HepG2 (cell line): ENCODE measurements at regions not wholly inside any gene's neighbourhood (a gene's known extent, or its start where the extent isn't known, plus 50 kb on each side); places are given as distances from the start of the nearest gene placed in this dataset.

Experiments used
- ATAC-seq: fragments of 200-7000 bp; cut with Tn5 transposase; 3 replicates; pipeline ENCODE4 v1.9.1; 2020; ENCODE audit warnings: mild to moderate bottlenecking, moderate library complexity
- BruUV-seq: library from RNA; stranded (reverse); fragments of 400-500 nt; replicated peaks from 2 replicates; lab custom pipeline; 2021; lab: Mats Ljungman, UMichigan
- CTCF ChIA-PET: fragments of 300-600 bp; formaldehyde crosslinking; extraction: SDS; loops from one replicate; lab custom pipeline; 2021; ENCODE audit warnings: low total read pairs, inconsistent platforms, low intra/inter-chr PET ratio; lab: Yijun Ruan, JAX
- POLR2A ChIA-PET: fragments of 350-600 bp; sonication (Branson Sonifier 250); formaldehyde crosslinking; loops from one replicate; lab custom pipeline; 2020; ENCODE audit warnings: antibody characterized with exemption, inconsistent platforms; lab: Yijun Ruan, JAX
- DNase-seq: peaks from one replicate; pipeline ENCODE4 v3.0.0-alpha.2; 2015; ENCODE audit warnings: low spot score
- FAIRE-seq: peaks from 3 replicates; lab custom pipeline; 2011; peaks lifted over from hg19 to GRCh38; lab: Jason Lieb, UNC
- H2AFZ ChIP-seq: one replicate; pipeline ENCODE4 v1.6.1; 2011; ENCODE audit warnings: low read length, inconsistent platforms
- H3K27ac ChIP-seq: fragments of 300-600 bp; 3 replicates; pipeline ENCODE4 v1.8.0; 2011; ENCODE audit warnings: mixed run types, mild to moderate bottlenecking, mixed read lengths, low read length, inconsistent platforms; ENCODE audit not compliant: insufficient read depth; ENCODE audit errors: extremely low read length
- H3K27me3 ChIP-seq, 2 experiments: fragments of 200-600 bp in 1 of 2; 2 replicates in 1 of 2; 3 replicates in 1 of 2; pipeline versions ENCODE4 v1.6.0 to v1.8.0; 2011; ENCODE audit warnings: low read length in 2 of 2, mild to moderate bottlenecking in 2 of 2, moderate library complexity in 2 of 2, inconsistent platforms in 1 of 2; ENCODE audit not compliant: insufficient read depth in 2 of 2, control insufficient read depth in 1 of 2
- H3K36me3 ChIP-seq, 2 experiments: fragments of 200-600 bp in 1 of 2; replicated peaks in 1 of 2; 2 replicates in 1 of 2; 3 replicates in 1 of 2; pipeline versions ENCODE4 v1.5.1 to v1.8.0; 2011; ENCODE audit warnings: low read length in 2 of 2, inconsistent platforms in 1 of 2; ENCODE audit not compliant: insufficient read depth in 2 of 2, control insufficient read depth in 1 of 2
- H3K4me1 ChIP-seq: 2 replicates; pipeline ENCODE4 v1.5.1; 2012; ENCODE audit warnings: low read length, inconsistent platforms; ENCODE audit not compliant: insufficient read depth
- H3K4me2 ChIP-seq: 2 replicates; pipeline ENCODE4 v1.6.0; 2011; ENCODE audit warnings: low read depth, low read length, inconsistent platforms
- H3K4me3 ChIP-seq, 3 experiments: fragments of 200-600 bp in 1 of 3; sonication (generic), shearing (Covaris generic) in 1 of 3; replicated peaks in 1 of 3; 2 replicates each; pipeline ENCODE4 v1.5.1; 2011 to 2016; ENCODE audit warnings: low read length in 3 of 3, inconsistent platforms in 2 of 3, low read depth in 2 of 3, mild to moderate bottlenecking in 2 of 3, control low read depth in 1 of 3, mixed read lengths in 1 of 3; ENCODE audit not compliant: insufficient read depth in 1 of 3
- H3K79me2 ChIP-seq: one replicate; pipeline ENCODE4 v1.6.1; 2011; ENCODE audit warnings: low read length, inconsistent platforms; ENCODE audit not compliant: insufficient read depth
- H3K9ac ChIP-seq: 2 replicates; pipeline ENCODE4 v1.6.0; 2011; ENCODE audit warnings: mild to moderate bottlenecking, low read depth, low read length, inconsistent platforms; ENCODE audit not compliant: insufficient read depth
- H3K9me3 ChIP-seq: 2 replicates; pipeline ENCODE4 v1.5.1; 2012; ENCODE audit warnings: mild to moderate bottlenecking, low read length
- H4K20me1 ChIP-seq: 2 replicates; pipeline ENCODE4 v1.6.0; 2011; ENCODE audit warnings: inconsistent platforms, mild to moderate bottlenecking, low read length, moderate library complexity; ENCODE audit not compliant: insufficient read depth
- AGO2 ChIP-seq: fragments of 200-400 bp; formaldehyde crosslinking; optimal IDR thresholded peaks from 2 replicates; pipeline ENCODE3; 2017; ENCODE audit warnings: mild to moderate bottlenecking, low read depth, low read length, moderate library complexity
- CBX2 ChIP-seq, 2 experiments: fragments of 200-600 bp in 1 of 2; sonication (generic); formaldehyde crosslinking in 1 of 2; IDR thresholded peaks; 2 replicates each; pipeline versions ENCODE4 v1.7.0 to v1.8.1; 2018 to 2022; ENCODE audit warnings: low read depth in 2 of 2, low read length in 1 of 2, mild to moderate bottlenecking in 1 of 2, missing genetic modification reagents in 1 of 2
- EED ChIP-seq: sonication (generic); formaldehyde crosslinking; IDR thresholded peaks from 2 replicates; pipeline ENCODE4 v1.5.0; 2020; ENCODE audit warnings: mild to moderate bottlenecking, missing genetic modification reagents
- EHMT2 ChIP-seq: fragments of 200-600 bp; sonication (generic); IDR thresholded peaks from 2 replicates; pipeline ENCODE4 v1.7.0; 2017; ENCODE audit warnings: antibody characterized with exemption, low read depth, low read length, borderline replicate concordance
- FOXK1 ChIP-seq: sonication (generic); formaldehyde crosslinking; IDR thresholded peaks from 2 replicates; pipeline ENCODE4 v1.4.0; 2020; ENCODE audit warnings: low read depth, missing genetic modification reagents, borderline replicate concordance
- GABPB1 ChIP-seq: IDR thresholded peaks from 2 replicates; pipeline ENCODE4 v1.6.1; 2016; ENCODE audit warnings: mild to moderate bottlenecking, missing genetic modification reagents, moderate library complexity, missing compliant biosample characterization
- GATAD1 ChIP-seq: IDR thresholded peaks from 2 replicates; pipeline ENCODE4 v1.6.1; 2016; ENCODE audit warnings: missing genetic modification reagents, missing compliant biosample characterization
- KLF16 ChIP-seq, 2 experiments: sonication (generic) in 1 of 2; formaldehyde crosslinking in 1 of 2; IDR thresholded peaks; 2 replicates each; pipeline versions ENCODE4 v1.6.1 to v1.8.0; 2016 to 2023; ENCODE audit warnings: missing genetic modification reagents in 2 of 2, missing compliant biosample characterization in 1 of 2
- RXRB ChIP-seq: IDR thresholded peaks from 2 replicates; pipeline ENCODE4 v1.6.1; 2016; ENCODE audit warnings: borderline replicate concordance, missing genetic modification reagents, missing compliant biosample characterization
- SMAD1 ChIP-seq: sonication (generic); formaldehyde crosslinking; IDR thresholded peaks from 2 replicates; pipeline ENCODE4 v1.4.0; 2020; ENCODE audit warnings: missing genetic modification reagents, low read depth, mild to moderate bottlenecking, borderline replicate concordance
- TEAD2 ChIP-seq: sonication (generic); formaldehyde crosslinking; IDR thresholded peaks from 2 replicates; pipeline ENCODE4 v1.9.0; 2021; ENCODE audit warnings: missing genetic modification reagents
- ZNF3 ChIP-seq: IDR thresholded peaks from 2 replicates; pipeline ENCODE4 v1.7.0; 2017; ENCODE audit warnings: inconsistent platforms
- ZNF629 ChIP-seq: sonication (generic); formaldehyde crosslinking; conservative IDR thresholded peaks from 2 replicates; pipeline ENCODE4 v1.5.0; 2020; ENCODE audit warnings: missing genetic modification reagents
- WGBS: methylation state at CpG from one replicate; pipeline ENCODE4 v1.1.6; 2017; ENCODE audit warnings: low lambda C conversion rate; 5-methylcytosine and 5-hydroxymethylcytosine counted together
- in situ Hi-C: cut with HindIII; loops from 2 replicates; pipeline ENCODE4 v1.10.0; 2017; ENCODE audit warnings: low pct_unique_long_range_greater_than_20kb; ENCODE audit not compliant: extremely low pct_ligation_motif_present
- intact Hi-C: fragments of 100-400 bp; cut with micrococcal nuclease; formaldehyde crosslinking; loops from one replicate; pipeline ENCODE4 v1.10.0; 2022; ENCODE audit not compliant: unreplicated experiment
- TF ChIP-seq, protein P1 (sequence below): sonication (generic); formaldehyde crosslinking; IDR thresholded peaks from 2 replicates; pipeline ENCODE4 v1.4.0; 2020; ENCODE audit warnings: missing genetic modification reagents, mild to moderate bottlenecking, borderline replicate concordance
- TF ChIP-seq, protein P2 (sequence below): sonication (generic); formaldehyde crosslinking; IDR thresholded peaks from 2 replicates; pipeline ENCODE4 v1.4.0; 2020; ENCODE audit warnings: missing genetic modification reagents
- TF ChIP-seq, protein P3 (sequence below): sonication (generic); formaldehyde crosslinking; IDR thresholded peaks from 2 replicates; pipeline ENCODE4 v1.9.0; 2021; ENCODE audit warnings: missing genetic modification reagents, borderline replicate concordance
- TF ChIP-seq, protein P4 (sequence below): sonication (generic); formaldehyde crosslinking; IDR thresholded peaks from 2 replicates; pipeline ENCODE4 v1.8.0; 2022; ENCODE audit warnings: mild to moderate bottlenecking, missing genetic modification reagents

DNA sequence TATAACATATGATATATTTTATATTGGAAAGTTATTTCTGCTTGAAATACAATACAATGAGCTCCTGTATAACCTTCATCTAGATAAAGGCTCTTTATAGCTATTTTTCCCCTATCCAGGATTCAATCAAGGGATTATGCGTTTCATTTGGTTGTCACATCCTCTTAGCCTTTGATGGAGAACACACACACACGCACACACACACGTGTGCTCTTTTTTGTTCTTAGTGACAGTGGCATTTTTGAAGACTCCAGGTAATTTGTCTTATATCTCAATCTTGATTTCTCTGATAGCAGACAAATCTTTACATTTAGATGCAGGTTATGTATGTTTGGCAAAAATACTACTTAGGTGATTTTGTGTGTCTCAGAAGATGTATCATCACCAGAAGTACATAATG is 144.2 kb upstream of the CEP126 start:
- ChIA-PET POLR2A (no interaction called here), CTCF (no interaction called here)
- Histone ChIP-seq H3K36me3 (no peaks in the 10 kb centered on the region), H2AFZ (no peak overlapping the region), H3K27ac (no peak overlapping the region), H4K20me1 (no peaks in the 10 kb centered on the region), H3K9me3 (peaks cover 8% of the 10 kb centered on the region; the same call in 1 of the 2 replicates), H3K4me2 (no peak overlapping the region), H3K79me2 (no peaks in the 10 kb centered on the region), H3K9ac (no peak overlapping the region), H3K4me1 (no peaks in the 10 kb centered on the region), H3K4me3 (no peak overlapping the region), H3K27me3 (no peaks in the 10 kb centered on the region)
- FAIRE-seq (no peak), ATAC-seq (no peak), DNase-seq (no peak)
- WGBS = 5% methylated on average over 3 of the region's 3 CpGs
- in situ Hi-C loops = no loop called here
- BruUV-seq = no TSS peak
- intact Hi-C loops = no loop called here
- TF ChIP-seq ZNF629 (no peak), SMAD1 (CRISPR knock-in tag) (no peak), CBX2 (IDR thresholded peaks at IDR 0.05; ENCODE audit: low read depth, low read length) (no peak), CBX2 (CRISPR knock-in tag; IDR thresholded peaks at IDR 0.05; ENCODE audit: low read depth) (no peak), ZNF3 (no peak), TEAD2 (CRISPR knock-in tag) (no peak), FOXK1 (no peak), KLF16 (CRISPR knock-in tag; IDR thresholded peaks at IDR 0.05) (no peak), EHMT2 (no peak), GATAD1 (no peak), AGO2 (no peak), RXRB (CRISPR knock-in tag) (no peak), GABPB1 (CRISPR knock-in tag) (no peak), EED (CRISPR knock-in tag) (no peak)
- TF ChIP-seq, protein P1, sequence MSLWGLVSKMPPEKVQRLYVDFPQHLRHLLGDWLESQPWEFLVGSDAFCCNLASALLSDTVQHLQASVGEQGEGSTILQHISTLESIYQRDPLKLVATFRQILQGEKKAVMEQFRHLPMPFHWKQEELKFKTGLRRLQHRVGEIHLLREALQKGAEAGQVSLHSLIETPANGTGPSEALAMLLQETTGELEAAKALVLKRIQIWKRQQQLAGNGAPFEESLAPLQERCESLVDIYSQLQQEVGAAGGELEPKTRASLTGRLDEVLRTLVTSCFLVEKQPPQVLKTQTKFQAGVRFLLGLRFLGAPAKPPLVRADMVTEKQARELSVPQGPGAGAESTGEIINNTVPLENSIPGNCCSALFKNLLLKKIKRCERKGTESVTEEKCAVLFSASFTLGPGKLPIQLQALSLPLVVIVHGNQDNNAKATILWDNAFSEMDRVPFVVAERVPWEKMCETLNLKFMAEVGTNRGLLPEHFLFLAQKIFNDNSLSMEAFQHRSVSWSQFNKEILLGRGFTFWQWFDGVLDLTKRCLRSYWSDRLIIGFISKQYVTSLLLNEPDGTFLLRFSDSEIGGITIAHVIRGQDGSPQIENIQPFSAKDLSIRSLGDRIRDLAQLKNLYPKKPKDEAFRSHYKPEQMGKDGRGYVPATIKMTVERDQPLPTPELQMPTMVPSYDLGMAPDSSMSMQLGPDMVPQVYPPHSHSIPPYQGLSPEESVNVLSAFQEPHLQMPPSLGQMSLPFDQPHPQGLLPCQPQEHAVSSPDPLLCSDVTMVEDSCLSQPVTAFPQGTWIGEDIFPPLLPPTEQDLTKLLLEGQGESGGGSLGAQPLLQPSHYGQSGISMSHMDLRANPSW (CRISPR knock-in tag) = no peak
- TF ChIP-seq, protein P2, sequence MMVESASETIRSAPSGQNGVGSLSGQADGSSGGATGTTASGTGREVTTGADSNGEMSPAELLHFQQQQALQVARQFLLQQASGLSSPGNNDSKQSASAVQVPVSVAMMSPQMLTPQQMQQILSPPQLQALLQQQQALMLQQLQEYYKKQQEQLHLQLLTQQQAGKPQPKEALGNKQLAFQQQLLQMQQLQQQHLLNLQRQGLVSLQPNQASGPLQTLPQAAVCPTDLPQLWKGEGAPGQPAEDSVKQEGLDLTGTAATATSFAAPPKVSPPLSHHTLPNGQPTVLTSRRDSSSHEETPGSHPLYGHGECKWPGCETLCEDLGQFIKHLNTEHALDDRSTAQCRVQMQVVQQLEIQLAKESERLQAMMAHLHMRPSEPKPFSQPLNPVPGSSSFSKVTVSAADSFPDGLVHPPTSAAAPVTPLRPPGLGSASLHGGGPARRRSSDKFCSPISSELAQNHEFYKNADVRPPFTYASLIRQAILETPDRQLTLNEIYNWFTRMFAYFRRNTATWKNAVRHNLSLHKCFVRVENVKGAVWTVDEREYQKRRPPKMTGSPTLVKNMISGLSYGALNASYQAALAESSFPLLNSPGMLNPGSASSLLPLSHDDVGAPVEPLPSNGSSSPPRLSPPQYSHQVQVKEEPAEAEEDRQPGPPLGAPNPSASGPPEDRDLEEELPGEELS (CRISPR knock-in tag) = no peak
- TF ChIP-seq, protein P3, sequence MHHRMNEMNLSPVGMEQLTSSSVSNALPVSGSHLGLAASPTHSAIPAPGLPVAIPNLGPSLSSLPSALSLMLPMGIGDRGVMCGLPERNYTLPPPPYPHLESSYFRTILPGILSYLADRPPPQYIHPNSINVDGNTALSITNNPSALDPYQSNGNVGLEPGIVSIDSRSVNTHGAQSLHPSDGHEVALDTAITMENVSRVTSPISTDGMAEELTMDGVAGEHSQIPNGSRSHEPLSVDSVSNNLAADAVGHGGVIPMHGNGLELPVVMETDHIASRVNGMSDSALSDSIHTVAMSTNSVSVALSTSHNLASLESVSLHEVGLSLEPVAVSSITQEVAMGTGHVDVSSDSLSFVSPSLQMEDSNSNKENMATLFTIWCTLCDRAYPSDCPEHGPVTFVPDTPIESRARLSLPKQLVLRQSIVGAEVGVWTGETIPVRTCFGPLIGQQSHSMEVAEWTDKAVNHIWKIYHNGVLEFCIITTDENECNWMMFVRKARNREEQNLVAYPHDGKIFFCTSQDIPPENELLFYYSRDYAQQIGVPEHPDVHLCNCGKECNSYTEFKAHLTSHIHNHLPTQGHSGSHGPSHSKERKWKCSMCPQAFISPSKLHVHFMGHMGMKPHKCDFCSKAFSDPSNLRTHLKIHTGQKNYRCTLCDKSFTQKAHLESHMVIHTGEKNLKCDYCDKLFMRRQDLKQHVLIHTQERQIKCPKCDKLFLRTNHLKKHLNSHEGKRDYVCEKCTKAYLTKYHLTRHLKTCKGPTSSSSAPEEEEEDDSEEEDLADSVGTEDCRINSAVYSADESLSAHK (CRISPR knock-in tag) = no peak
- TF ChIP-seq, protein P4, sequence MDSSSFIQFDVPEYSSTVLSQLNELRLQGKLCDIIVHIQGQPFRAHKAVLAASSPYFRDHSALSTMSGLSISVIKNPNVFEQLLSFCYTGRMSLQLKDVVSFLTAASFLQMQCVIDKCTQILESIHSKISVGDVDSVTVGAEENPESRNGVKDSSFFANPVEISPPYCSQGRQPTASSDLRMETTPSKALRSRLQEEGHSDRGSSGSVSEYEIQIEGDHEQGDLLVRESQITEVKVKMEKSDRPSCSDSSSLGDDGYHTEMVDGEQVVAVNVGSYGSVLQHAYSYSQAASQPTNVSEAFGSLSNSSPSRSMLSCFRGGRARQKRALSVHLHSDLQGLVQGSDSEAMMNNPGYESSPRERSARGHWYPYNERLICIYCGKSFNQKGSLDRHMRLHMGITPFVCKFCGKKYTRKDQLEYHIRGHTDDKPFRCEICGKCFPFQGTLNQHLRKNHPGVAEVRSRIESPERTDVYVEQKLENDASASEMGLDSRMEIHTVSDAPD (CRISPR knock-in tag) = no peak
